CD4-positive, alpha-beta T cell treated with Interleukin-4 for 4 hours (primary cell): ENCODE measurements at regions not wholly inside any gene's neighbourhood (a gene's known extent, or its start where the extent isn't known, plus 50 kb on each side); places are given as distances from the start of the nearest gene placed in this dataset.
"Not testable (repeated sequence)": the region's sequence is repeated elsewhere in the genome, so short reads cannot be mapped to it uniquely, and the experiment has no call there.

Source experiments
- DNase-seq: peaks from one replicate; pipeline ENCODE4 v3.0.0-alpha.2; 2020

DNA sequence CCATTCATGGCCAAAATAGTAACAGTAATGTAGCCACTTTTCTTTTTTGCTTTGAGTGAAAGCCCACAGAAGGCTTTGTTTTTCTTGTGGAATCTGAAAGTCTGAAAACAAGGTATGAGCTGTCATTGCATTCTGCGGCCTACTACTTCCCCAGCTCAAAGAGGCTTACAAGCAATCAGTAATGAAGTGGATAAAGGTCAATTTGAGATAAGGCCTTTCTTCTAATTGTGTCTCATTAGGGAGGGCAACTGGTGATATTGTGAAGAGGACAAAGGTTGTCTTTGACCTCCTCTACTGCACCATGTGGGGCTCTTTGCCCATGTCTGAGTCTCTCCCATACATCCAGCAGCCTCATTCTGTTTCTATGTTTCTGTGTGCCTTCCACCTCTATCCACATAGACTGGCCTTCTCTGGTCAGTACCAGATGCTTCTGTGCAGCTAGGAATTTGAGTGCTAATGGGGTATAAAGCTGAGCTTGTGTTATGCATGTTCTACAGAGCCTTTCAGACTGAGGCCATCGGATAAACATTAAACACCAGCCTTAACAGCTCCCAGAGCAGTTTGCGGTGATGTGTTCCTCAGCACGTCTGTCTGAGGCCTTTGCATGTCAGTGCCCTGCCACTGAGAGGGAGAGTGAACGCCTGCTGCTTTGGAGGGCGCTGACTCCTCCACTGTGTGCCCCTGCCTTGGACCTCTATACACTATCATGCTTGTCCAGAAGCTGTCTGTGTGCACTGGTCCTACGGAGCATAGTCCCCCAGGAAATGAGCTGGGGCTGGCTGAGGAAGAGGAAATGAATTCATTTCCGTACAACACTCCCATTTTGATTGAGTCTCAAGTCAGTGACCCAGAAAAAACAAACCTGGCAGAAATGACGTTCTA is 80.2 kb downstream of the SH2D1A start:
- no peak for DNase-seq

DNA sequence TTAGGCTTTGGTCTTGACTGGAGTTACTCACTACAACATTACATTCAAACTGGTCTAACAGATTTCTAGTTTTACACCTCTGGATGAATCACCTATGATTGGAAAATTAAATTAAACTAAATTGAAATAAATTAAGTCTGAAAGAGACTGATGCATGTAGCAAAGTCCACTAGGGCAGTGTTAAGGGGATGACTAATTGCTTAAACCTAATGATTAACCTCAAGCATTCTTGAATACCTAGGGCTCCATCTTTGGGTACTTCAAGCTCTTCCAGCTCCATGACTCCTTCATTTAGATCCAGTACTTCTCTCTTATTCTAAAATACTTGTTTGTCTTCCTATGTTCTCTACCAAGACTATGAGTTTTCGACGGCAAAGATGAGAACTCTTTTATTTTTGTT is 86.8 kb downstream of the SH2D1A start:
- DNase-seq: no peak

DNA sequence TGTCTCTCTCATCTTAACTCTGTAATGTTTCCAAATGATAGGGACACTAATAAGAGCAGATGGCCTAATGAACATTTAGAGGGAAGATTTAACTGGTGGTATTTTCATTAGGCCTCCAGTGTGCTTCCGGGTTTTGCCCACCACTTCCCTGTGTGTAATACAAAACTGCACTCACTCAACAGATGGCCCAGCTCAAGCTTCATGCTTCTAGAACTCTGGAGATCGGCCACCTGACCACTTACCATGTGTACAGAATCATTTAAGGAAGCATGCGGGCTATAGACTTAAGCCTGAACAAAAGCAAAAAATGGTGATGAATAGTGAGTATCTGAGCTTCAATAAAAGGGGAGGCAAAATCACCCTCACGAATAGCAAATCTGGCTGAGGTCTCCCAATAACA is 89.3 kb downstream of the SH2D1A start:
- DNase-seq: no peak

- no peak for DNase-seq
These were observed 94.3 kb downstream of the SH2D1A start for GRCh38 chrX:124440695-124441094.

GRCh38 chrX:124441971-124442590 is 95.7 kb downstream of the SH2D1A start:
- no peak for DNase-seq

GRCh38 chrX:124455966-124456365 is 109.6 kb downstream of the SH2D1A start:
- no peak for DNase-seq

DNA sequence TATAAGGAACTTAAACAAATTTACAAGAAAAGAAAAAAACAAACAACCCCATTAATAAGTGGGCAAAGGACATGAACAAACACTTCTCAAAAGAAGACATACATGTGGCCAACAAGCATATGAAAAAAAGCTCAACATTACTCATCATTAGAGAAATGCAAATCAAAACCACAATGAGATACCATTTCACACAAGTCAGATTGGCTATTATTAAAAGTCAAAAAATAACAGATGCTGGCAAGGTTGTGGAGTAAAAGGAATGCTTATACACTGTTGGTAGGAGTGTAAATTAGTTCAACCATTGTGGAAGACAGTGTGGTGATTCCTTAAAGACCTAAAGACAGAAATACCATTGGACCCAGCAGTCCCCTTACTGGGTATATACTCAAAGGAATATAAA is 113.5 kb downstream of the SH2D1A start:
- DNase-seq: not testable (repeated sequence)

DNA sequence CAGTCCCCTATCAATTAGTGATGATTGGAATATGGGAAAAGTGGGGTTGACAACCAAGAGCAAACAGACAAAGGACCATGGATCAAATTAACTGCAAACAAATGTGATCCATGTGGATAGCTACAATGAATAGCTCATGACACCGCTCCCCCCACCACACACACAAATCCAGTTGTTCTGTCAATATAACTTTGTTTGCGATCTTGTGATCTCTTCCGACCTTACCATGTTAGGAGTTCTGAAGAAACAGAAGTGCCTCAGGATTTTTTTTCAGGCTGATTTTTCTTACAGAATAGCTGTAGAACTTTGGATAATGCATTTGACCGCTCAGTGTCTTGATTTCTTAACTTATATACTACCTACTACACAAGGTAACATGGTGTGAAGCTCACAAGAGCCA is 116.6 kb downstream of the SH2D1A start:
- DNase-seq: no peak

GRCh38 chrX:124467202-124467601 is 120.8 kb downstream of the SH2D1A start:
- no peak for DNase-seq

DNA sequence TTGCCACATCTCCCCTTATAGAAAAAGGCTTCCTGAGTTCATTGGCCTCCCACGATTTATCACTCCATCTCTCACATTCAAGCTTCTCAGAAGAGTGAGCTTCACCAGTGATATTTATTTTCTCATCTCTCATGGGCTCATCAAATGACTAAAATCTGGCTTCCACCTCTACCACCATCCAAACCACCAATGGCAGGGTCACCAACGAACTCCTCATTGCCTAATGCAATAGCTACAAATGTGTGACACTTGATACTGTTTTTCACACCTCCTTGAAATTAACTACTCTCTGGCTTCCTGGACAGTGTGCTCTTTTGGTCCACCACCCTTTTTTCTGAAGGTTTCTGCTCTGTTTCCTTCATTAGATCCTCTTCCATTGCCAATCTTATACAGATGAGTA is 129.0 kb downstream of the SH2D1A start:
- DNase-seq: no peak

DNA sequence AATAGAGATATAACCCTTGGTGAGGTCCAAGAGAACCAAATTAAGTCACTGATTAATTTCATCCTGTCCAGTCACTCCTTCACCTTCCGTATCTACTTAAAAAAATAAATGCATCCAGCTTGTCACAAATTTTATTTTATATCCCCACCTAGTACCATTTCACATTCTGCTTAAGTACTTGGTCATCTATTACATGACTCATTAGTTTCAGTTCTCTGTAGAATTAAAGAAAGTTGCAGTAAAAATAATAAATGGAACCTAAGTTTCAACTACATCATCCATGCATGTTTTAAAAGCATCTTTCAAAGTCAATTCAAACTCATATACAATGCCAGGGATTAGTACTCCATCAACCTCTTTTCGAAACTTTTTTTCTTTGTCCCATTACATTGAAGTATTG is 130.2 kb downstream of the SH2D1A start:
- no peak for DNase-seq

- no peak for DNase-seq
These were observed 131.7 kb downstream of the SH2D1A start for GRCh38 chrX:124478046-124478445.

- no peak for DNase-seq
These were observed 142.2 kb downstream of the SH2D1A start for GRCh38 chrX:124488412-124489161.

DNA sequence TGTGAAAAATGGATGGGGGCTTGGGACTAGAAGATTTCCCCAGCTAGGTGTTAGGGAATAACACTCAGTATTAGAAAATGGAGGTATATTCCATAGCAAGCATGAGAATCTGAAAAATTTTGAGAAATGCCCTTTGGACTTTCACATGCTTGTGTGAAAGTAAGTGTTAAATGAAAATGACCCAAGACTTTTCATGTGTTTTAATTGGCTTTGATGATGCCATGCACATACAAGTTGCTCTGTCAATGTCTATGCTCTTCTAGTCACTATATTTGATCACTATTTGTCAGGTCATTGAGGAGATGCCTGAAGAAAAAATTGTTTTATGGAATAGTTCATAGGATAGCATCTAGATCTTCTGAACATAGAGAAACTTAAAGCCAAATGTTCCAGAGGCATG is 147.6 kb downstream of the SH2D1A start:
- DNase-seq: no peak

DNA sequence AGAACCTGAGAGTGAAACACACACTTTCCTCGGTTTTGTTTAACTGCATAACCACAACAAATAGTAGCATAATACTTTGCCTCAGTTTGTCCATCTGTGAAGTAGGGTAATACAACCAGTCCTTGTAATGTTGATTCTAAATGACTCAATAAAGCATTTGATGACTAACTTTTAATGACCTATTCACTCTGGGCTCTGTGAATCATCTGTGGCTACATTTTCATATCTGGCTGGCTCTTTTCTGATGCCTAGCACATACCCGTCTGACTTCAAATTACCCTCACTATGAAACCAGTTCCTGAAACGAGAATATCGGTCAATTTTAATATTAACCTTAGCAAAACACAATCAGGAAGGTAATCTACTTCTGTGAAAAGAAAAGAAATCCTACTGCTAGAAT is 151.0 kb downstream of the SH2D1A start:
- no peak for DNase-seq

GRCh38 chrX:124501586-124501985 is 155.2 kb downstream of the SH2D1A start:
- no peak for DNase-seq

- DNase-seq: no peak
These were observed 155.8 kb downstream of the SH2D1A start for GRCh38 chrX:124502166-124502565.

DNA sequence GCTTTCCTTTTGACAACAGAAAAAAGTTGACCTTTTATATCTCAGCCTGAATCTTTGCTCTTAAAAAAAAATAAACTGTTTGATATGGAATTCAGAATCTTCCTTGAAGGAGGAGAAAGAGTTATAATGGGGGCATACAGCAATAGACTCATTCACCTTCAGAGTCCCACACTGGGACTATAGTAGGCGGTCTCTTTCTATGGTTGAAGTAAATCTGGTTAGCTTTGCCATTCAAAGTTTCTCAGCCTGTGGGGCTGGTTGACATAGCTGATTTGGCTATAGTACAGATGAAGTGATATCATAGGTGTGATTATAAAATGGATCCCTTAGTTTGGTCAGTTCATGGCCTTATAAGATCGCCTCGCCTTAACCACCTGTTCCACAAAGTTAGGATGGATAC is 156.2 kb downstream of the SH2D1A start:
- no peak for DNase-seq

GRCh38 chrX:124504111-124504983 is 158.0 kb downstream of the SH2D1A start:
- DNase-seq: no peak

DNA sequence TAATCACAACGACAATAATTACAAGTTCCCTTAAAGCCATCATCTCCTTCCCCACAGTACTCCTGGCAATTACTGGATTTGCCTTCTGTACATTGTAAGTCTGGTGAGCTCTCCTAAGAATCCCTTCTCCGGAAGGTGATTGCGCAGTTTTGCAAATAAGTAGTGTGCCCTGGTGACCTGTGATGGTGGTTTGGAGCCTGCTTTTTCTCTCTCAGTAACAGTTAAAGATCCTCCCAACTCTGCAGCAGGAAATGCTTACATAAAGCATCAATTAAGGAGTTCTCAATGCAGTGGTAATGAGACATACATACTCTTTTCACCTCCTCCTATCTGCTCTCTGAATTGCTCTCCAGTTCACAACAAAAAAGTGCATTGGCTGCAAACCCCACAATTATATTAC is 159.7 kb downstream of the SH2D1A start:
- DNase-seq: no peak

- no peak for DNase-seq
These were observed 160.9 kb downstream of the SH2D1A start for GRCh38 chrX:124507246-124507645.

GRCh38 chrX:124518885-124519284 is 172.5 kb downstream of the SH2D1A start:
- DNase-seq: no peak

DNA sequence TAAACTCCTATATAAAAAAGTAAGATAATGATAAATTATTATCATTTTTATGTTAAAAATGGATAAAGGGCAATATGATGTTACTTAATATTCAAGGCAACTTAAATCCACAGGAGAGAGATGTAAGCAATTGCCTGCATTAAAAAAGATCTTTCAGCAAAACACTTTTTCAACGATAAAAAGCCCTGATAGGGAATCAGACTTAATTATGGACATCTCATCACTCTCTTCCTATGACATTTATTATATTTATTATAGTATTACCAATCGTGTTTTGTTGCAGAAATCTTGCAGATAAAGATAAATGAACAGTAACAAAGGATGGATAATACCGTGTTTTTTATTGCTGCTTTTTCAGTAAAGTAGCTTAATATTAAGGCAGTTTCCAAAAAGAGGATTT is 178.5 kb downstream of the SH2D1A start:
- DNase-seq: no peak
